ENCODE measurements at regions not wholly inside any gene's neighbourhood (a gene's known extent, or its start where the extent isn't known, plus 50 kb on each side); places are given as distances from the start of the nearest gene placed in this dataset.

DNA sequence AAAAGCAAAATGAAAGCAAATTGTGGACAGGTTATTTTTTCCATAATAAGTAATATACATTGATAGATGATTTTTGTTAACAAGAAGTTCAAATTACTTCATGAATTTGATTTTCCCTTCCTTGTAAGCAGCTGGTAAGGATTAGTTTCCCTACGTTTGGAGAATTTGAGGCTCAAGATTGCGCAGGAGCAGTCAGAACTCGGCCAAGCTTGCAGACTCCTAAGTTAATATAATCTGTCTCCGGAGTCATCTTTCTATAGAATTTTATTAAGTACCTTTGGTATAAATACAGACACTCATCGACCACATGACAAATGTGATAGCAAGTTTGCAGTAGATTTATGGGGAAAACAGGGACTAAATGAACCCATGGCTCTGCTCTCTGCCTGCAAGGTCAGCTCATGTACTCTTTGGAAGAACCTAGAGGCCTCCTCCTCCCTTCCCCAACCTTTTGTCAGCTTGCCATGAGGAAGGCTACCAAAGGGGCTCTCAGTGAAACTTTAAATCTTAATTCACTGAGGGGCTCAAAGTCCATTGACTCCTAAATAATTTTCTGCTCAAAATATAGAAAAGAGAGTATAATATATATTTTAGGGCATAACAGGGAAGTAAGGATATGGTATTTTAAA, 89.2 kb upstream of the CTTNBP2 start:
- Histone ChIP-seq H3K4me2 (ENCODE audit: low read depth, low read length) (no peak overlapping the region), H2BK20ac (ENCODE audit: low read depth, low read length) (no peak overlapping the region), H3K4ac (ENCODE audit: low read depth, low read length) (no peak overlapping the region), H3K18ac (ENCODE audit: low read depth, low read length) (no peak overlapping the region), H3K14ac (replicated peaks; ENCODE audit: low read depth, low read length) (no peak overlapping the region), H2BK5ac (ENCODE audit: low read depth, low read length, poor library complexity, severe bottlenecking) (no peak overlapping the region), H4K20me1 (ENCODE audit: insufficient read depth, low read length) (no peaks in the 10 kb centered on the region), H3K4me3 (ENCODE audit: insufficient read depth, low read depth, low read length) (no peak overlapping the region), H4K5ac (ENCODE audit: low read depth, low read length) (no peak overlapping the region), H3K27me3 (ENCODE audit: control insufficient read depth, insufficient read depth, low read length) (no peaks in the 10 kb centered on the region), H3K9me1 (ENCODE audit: insufficient read depth, low read length) (no peaks in the 10 kb centered on the region), H3K9ac (ENCODE audit: low read depth, low read length) (no peak overlapping the region), H3K27ac (ENCODE audit: insufficient read depth, low read length) (no peak overlapping the region), H4K91ac (ENCODE audit: insufficient read depth, low read depth, low read length) (no peak overlapping the region), H3K9me3 (ENCODE audit: control insufficient read depth, insufficient read depth, low read length) (no peaks in the 10 kb centered on the region), H3K36me3 (ENCODE audit: control insufficient read depth, insufficient read depth, low read length) (no peaks in the 10 kb centered on the region), H2AK5ac (ENCODE audit: low read depth, low read length) (no peak overlapping the region), H4K8ac (ENCODE audit: low read depth in 2 of 2, low read length in 2 of 2) (no peak overlapping the region), H3K23ac (ENCODE audit: low read depth, low read length) (no peak overlapping the region), H2BK120ac (ENCODE audit: low read depth, low read length) (no peak overlapping the region), H3K4me1 (ENCODE audit: control insufficient read depth, insufficient read depth, low read length) (no peaks in the 10 kb centered on the region), H2AK9ac (replicated peaks; ENCODE audit: low read depth, low read length, poor library complexity) (no peak overlapping the region), H3K79me1 (ENCODE audit: low read depth in 1 of 2, low read length in 2 of 2) (no peaks in the 10 kb centered on the region), H2BK15ac (ENCODE audit: low read depth, low read length) (no peak overlapping the region), H2AFZ (replicated peaks; ENCODE audit: low read length, poor library complexity) (no peak overlapping the region), H3K56ac (ENCODE audit: extremely low read depth, insufficient read depth, low read length) (no peak overlapping the region)
- DNase-seq (no peak), ATAC-seq (ENCODE audit: low read depth) (no peak)
- POLR2A ChIA-PET (ENCODE audit: unreplicated experiment) = no interaction called here
- BruUV-seq (replicated peaks) = no TSS peak
- WGBS, 2 experiments (ENCODE audit: extremely low coverage in 2 of 2, insufficient read length in 1 of 2) = no CpG with 5 or more reads among the region's 5 CpGs
- intact Hi-C loops (cut with micrococcal nuclease) (no loop called here), dilution Hi-C loops (cut with HindIII; ENCODE audit: low sequenced_read_pairs, unreplicated experiment) (no loop called here), in situ Hi-C loops (cut with MboI; ENCODE audit: low sequenced_read_pairs) (no loop called here)
- CTCF ChIA-PET = no interaction called here
- no peak for TF ChIP-seq RAD21 (IDR thresholded peaks at IDR 0.05; ENCODE audit: low read length)

Data from IMR-90 (cell line).